ENCODE measurements at regions not wholly inside any gene's neighbourhood (a gene's known extent, or its start where the extent isn't known, plus 50 kb on each side); places are given as distances from the start of the nearest gene placed in this dataset.

- TF ChIP-seq REST (IDR thresholded peaks at IDR 0.05; ENCODE audit: unreplicated experiment), result no peak
- TF ChIP-seq, protein P1, sequence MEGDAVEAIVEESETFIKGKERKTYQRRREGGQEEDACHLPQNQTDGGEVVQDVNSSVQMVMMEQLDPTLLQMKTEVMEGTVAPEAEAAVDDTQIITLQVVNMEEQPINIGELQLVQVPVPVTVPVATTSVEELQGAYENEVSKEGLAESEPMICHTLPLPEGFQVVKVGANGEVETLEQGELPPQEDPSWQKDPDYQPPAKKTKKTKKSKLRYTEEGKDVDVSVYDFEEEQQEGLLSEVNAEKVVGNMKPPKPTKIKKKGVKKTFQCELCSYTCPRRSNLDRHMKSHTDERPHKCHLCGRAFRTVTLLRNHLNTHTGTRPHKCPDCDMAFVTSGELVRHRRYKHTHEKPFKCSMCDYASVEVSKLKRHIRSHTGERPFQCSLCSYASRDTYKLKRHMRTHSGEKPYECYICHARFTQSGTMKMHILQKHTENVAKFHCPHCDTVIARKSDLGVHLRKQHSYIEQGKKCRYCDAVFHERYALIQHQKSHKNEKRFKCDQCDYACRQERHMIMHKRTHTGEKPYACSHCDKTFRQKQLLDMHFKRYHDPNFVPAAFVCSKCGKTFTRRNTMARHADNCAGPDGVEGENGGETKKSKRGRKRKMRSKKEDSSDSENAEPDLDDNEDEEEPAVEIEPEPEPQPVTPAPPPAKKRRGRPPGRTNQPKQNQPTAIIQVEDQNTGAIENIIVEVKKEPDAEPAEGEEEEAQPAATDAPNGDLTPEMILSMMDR (conservative IDR thresholded peaks at IDR 0.05; ENCODE audit: low read depth in 2 of 2), result no peak
- TF ChIP-seq ZNF331 (CRISPR knock-in tag; IDR thresholded peaks at IDR 0.05; ENCODE audit: low read depth), result no peak
- no peak for TF ChIP-seq ZNF114 (CRISPR knock-in tag; IDR thresholded peaks at IDR 0.05)
- no peak for TF ChIP-seq CREB1 (CRISPR knock-in tag; IDR thresholded peaks at IDR 0.05; ENCODE audit: low read depth)
- TF ChIP-seq STAT1 (IDR thresholded peaks at IDR 0.05; ENCODE audit: unreplicated experiment), result no peak
- no peak for TF ChIP-seq EZH2phosphoT487 (IDR thresholded peaks at IDR 0.05; ENCODE audit: unreplicated experiment)
Measured at GRCh38 chr6:14929291-14929690, 316.6 kb upstream of the JARID2 start (continued).

- DNase-seq (ENCODE audit: low spot score) (no peak), ATAC-seq (no peak)
- Mint-ChIP-seq H3K4me1 (peaks cover 15% of the 10 kb centered on the region), H3K4me3 (no peak overlapping the region), H3K27me3 (ENCODE audit: insufficient read depth, low read depth, poor library complexity) (no peaks in the 10 kb centered on the region), H3K9me3 (no peaks in the 10 kb centered on the region), H3K27ac (no peak overlapping the region), H3K36me3 (ENCODE audit: low read depth) (no peaks in the 10 kb centered on the region)
- Histone ChIP-seq H3K27ac (ENCODE audit: low read depth) (no peak overlapping the region), H3K79me2 (replicated peaks; ENCODE audit: insufficient read depth) (no peaks in the 10 kb centered on the region), H3K4me3 (no peak overlapping the region), H2AFZ (no peak overlapping the region), H3F3A (replicated peaks; ENCODE audit: low read depth) (0 out of 2 replicates have a peak, but pooled peaks cover 8% of the 10 kb centered on the region), H3K9me2 (ENCODE audit: insufficient read depth) (0 out of 2 replicates have a peak, but pooled peaks cover 2% of the 10 kb centered on the region), H3K36me3 (ENCODE audit: insufficient read depth) (no peaks in the 10 kb centered on the region), H3K27me3 (ENCODE audit: insufficient read depth) (no peaks in the 10 kb centered on the region), H4K20me1 (replicated peaks; ENCODE audit: insufficient read depth) (no peaks in the 10 kb centered on the region), H3K4me2 (no peak overlapping the region), H3K4me1 (ENCODE audit: insufficient read depth) (peaks cover 14% of the 10 kb centered on the region)
- TF ChIP-seq EZH2 (IDR thresholded peaks at IDR 0.05; ENCODE audit: low read depth, unreplicated experiment) (no peak), JUNB (IDR thresholded peaks at IDR 0.05; ENCODE audit: unreplicated experiment) (no peak), ZNF331 (CRISPR knock-in tag; IDR thresholded peaks at IDR 0.05; ENCODE audit: low read depth) (no peak), POLR2AphosphoS5 (IDR thresholded peaks at IDR 0.05; ENCODE audit: low read depth) (no peak), ZNF114 (CRISPR knock-in tag; IDR thresholded peaks at IDR 0.05) (no peak)
- TF ChIP-seq, protein P2, sequence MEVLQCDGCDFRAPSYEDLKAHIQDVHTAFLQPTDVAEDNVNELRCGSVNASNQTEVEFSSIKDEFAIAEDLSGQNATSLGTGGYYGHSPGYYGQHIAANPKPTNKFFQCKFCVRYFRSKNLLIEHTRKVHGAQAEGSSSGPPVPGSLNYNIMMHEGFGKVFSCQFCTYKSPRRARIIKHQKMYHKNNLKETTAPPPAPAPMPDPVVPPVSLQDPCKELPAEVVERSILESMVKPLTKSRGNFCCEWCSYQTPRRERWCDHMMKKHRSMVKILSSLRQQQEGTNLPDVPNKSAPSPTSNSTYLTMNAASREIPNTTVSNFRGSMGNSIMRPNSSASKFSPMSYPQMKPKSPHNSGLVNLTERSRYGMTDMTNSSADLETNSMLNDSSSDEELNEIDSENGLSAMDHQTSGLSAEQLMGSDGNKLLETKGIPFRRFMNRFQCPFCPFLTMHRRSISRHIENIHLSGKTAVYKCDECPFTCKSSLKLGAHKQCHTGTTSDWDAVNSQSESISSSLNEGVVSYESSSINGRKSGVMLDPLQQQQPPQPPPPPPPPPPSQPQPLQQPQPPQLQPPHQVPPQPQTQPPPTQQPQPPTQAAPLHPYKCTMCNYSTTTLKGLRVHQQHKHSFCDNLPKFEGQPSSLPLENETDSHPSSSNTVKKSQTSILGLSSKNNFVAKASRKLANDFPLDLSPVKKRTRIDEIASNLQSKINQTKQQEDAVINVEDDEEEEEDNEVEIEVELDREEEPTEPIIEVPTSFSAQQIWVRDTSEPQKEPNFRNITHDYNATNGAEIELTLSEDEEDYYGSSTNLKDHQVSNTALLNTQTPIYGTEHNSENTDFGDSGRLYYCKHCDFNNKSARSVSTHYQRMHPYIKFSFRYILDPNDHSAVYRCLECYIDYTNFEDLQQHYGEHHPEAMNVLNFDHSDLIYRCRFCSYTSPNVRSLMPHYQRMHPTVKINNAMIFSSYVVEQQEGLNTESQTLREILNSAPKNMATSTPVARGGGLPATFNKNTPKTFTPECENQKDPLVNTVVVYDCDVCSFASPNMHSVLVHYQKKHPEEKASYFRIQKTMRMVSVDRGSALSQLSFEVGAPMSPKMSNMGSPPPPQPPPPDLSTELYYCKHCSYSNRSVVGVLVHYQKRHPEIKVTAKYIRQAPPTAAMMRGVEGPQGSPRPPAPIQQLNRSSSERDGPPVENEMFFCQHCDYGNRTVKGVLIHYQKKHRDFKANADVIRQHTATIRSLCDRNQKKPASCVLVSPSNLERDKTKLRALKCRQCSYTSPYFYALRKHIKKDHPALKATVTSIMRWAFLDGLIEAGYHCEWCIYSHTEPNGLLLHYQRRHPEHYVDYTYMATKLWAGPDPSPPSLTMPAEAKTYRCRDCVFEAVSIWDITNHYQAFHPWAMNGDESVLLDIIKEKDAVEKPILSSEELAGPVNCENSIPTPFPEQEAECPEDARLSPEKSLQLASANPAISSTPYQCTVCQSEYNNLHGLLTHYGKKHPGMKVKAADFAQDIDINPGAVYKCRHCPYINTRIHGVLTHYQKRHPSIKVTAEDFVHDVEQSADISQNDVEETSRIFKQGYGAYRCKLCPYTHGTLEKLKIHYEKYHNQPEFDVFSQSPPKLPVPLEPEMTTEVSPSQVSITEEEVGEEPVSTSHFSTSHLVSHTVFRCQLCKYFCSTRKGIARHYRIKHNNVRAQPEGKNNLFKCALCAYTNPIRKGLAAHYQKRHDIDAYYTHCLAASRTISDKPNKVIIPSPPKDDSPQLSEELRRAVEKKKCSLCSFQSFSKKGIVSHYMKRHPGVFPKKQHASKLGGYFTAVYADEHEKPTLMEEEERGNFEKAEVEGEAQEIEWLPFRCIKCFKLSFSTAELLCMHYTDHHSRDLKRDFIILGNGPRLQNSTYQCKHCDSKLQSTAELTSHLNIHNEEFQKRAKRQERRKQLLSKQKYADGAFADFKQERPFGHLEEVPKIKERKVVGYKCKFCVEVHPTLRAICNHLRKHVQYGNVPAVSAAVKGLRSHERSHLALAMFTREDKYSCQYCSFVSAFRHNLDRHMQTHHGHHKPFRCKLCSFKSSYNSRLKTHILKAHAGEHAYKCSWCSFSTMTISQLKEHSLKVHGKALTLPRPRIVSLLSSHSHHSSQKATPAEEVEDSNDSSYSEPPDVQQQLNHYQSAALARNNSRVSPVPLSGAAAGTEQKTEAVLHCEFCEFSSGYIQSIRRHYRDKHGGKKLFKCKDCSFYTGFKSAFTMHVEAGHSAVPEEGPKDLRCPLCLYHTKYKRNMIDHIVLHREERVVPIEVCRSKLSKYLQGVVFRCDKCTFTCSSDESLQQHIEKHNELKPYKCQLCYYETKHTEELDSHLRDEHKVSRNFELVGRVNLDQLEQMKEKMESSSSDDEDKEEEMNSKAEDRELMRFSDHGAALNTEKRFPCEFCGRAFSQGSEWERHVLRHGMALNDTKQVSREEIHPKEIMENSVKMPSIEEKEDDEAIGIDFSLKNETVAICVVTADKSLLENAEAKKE (CRISPR knock-in tag; IDR thresholded peaks at IDR 0.05), result no peak
- TF ChIP-seq, protein P1 (conservative IDR thresholded peaks at IDR 0.05; ENCODE audit: low read depth in 2 of 2), result no peak
Measured at GRCh38 chr6:14930366-14930989, 315.4 kb upstream of the JARID2 start.
